ENCODE measurements at regions not wholly inside any gene's neighbourhood (a gene's known extent, or its start where the extent isn't known, plus 50 kb on each side); places are given as distances from the start of the nearest gene placed in this dataset.
A peak's percentile ranks its signal among the peaks of the same experiment; 100 is the strongest.

DNA sequence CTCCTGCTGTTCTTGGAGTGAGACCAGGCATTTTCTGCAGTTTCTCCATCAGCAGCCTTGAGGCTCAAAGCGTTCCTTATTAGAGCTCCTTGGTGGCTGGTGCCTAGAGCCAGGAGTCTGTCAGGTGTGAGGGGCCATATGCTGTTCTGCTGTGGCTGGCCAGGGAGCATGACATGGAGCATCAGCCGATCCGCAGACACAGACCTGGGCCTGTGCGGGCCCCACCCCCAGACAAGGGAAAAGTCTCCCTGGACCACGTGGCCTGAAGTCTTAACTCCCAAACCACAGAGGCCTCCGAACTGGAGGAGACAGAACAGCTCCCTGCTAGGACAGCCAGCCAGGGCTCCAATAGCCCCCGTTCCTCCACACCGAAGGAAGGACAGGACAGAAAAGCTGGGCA is 162.7 kb upstream of the CIBAR2 start:
- no peak overlapping the region for H3K4me2 ChIP-seq (ENCODE audit: low read length)
- H3K4me1 ChIP-seq (ENCODE audit: control insufficient read depth, low read depth, low read length) = no peaks in the 10 kb centered on the region
- no peak overlapping the region for H2BK120ac ChIP-seq (ENCODE audit: low read depth, low read length)
- H3K23ac ChIP-seq (ENCODE audit: low read length) = no peak overlapping the region
- H2AK5ac ChIP-seq (ENCODE audit: low read length) = no peak overlapping the region
- no peaks in the 10 kb centered on the region for H3K79me1 ChIP-seq (ENCODE audit: low read length)
- H3K27ac ChIP-seq (ENCODE audit: low read depth, low read length) = no peak overlapping the region
- H3K79me2 ChIP-seq (ENCODE audit: control insufficient read depth, insufficient read depth, low read length) = no peaks in the 10 kb centered on the region
- no peak overlapping the region for H3K56ac ChIP-seq (ENCODE audit: low read length)
- no peak overlapping the region for H4K8ac ChIP-seq (ENCODE audit: low read depth, low read length)
- H2BK5ac ChIP-seq (ENCODE audit: low read length) = no peak overlapping the region
- no peak overlapping the region for H3K9ac ChIP-seq (ENCODE audit: low read length)
- H3K27me3 ChIP-seq (ENCODE audit: insufficient read depth, low read length, poor library complexity) = no peaks in the 10 kb centered on the region
- WGBS (ENCODE audit: extremely low coverage, insufficient coverage, low lambda C conversion rate) = no CpG with 5 or more reads among the region's 8 CpGs
- DNase-seq = no peak
- no peak overlapping the region for H3K4me3 ChIP-seq (ENCODE audit: low read length)
- H2BK15ac ChIP-seq (replicated peaks; ENCODE audit: low read depth) = no peak overlapping the region
- no peaks in the 10 kb centered on the region for H3K36me3 ChIP-seq (ENCODE audit: control insufficient read depth, insufficient read depth, low read length)
- H3K18ac ChIP-seq (ENCODE audit: low read length) = no peak overlapping the region
- H3K4ac ChIP-seq (ENCODE audit: low read depth, low read length) = no peak overlapping the region
- no peak overlapping the region for H4K5ac ChIP-seq (ENCODE audit: low read length)

GRCh38 chr16:85275533-85276249 is 163.4 kb upstream of the CIBAR2 start:
- Histone ChIP-seq H3K56ac (ENCODE audit: low read length) (no peak overlapping the region), H3K4ac (ENCODE audit: low read depth, low read length) (no peak overlapping the region), H3K4me1 (ENCODE audit: control insufficient read depth, low read depth, low read length) (no peaks in the 10 kb centered on the region), H4K5ac (ENCODE audit: low read length) (no peak overlapping the region), H3K23ac (ENCODE audit: low read length) (no peak overlapping the region), H3K4me2 (ENCODE audit: low read length) (no peak overlapping the region), H2BK120ac (ENCODE audit: low read depth, low read length) (no peak overlapping the region), H4K8ac (ENCODE audit: low read depth, low read length) (no peak overlapping the region), H3K79me1 (ENCODE audit: low read length) (no peaks in the 10 kb centered on the region), H2BK15ac (replicated peaks; ENCODE audit: low read depth) (no peak overlapping the region), H3K9ac (ENCODE audit: low read length) (no peak overlapping the region), H3K27me3 (ENCODE audit: insufficient read depth, low read length, poor library complexity) (no peaks in the 10 kb centered on the region), H3K79me2 (ENCODE audit: control insufficient read depth, insufficient read depth, low read length) (no peaks in the 10 kb centered on the region), H3K18ac (ENCODE audit: low read length) (no peak overlapping the region), H3K27ac (ENCODE audit: low read depth, low read length) (no peak overlapping the region), H3K36me3 (ENCODE audit: control insufficient read depth, insufficient read depth, low read length) (no peaks in the 10 kb centered on the region), H2AK5ac (ENCODE audit: low read length) (no peak overlapping the region), H2BK5ac (ENCODE audit: low read length) (no peak overlapping the region), H3K4me3 (ENCODE audit: low read length) (no peak overlapping the region)
- WGBS (ENCODE audit: extremely low coverage, insufficient coverage, low lambda C conversion rate) = no CpG with 5 or more reads among the region's 16 CpGs
- peak; percentile 70 for DNase-seq

- no peak for DNase-seq
- H2BK15ac ChIP-seq (replicated peaks; ENCODE audit: low read depth) = no peak overlapping the region
- H3K4me1 ChIP-seq (ENCODE audit: control insufficient read depth, low read depth, low read length) = no peaks in the 10 kb centered on the region
- no peak overlapping the region for H4K8ac ChIP-seq (ENCODE audit: low read depth, low read length)
- H3K79me1 ChIP-seq (ENCODE audit: low read length) = no peaks in the 10 kb centered on the region
- no peak overlapping the region for H2BK5ac ChIP-seq (ENCODE audit: low read length)
- no peaks in the 10 kb centered on the region for H3K79me2 ChIP-seq (ENCODE audit: control insufficient read depth, insufficient read depth, low read length)
- H3K18ac ChIP-seq (ENCODE audit: low read length) = no peak overlapping the region
- H4K5ac ChIP-seq (ENCODE audit: low read length) = no peak overlapping the region
- no peak overlapping the region for H3K9ac ChIP-seq (ENCODE audit: low read length)
- H3K27me3 ChIP-seq (ENCODE audit: insufficient read depth, low read length, poor library complexity) = no peaks in the 10 kb centered on the region
- no peak overlapping the region for H3K4me2 ChIP-seq (ENCODE audit: low read length)
- H3K36me3 ChIP-seq (ENCODE audit: control insufficient read depth, insufficient read depth, low read length) = no peaks in the 10 kb centered on the region
- WGBS (ENCODE audit: extremely low coverage, insufficient coverage, low lambda C conversion rate) = no CpG with 5 or more reads among the region's 12 CpGs
- H3K4ac ChIP-seq (ENCODE audit: low read depth, low read length) = no peak overlapping the region
- no peak overlapping the region for H3K56ac ChIP-seq (ENCODE audit: low read length)
- no peak overlapping the region for H2AK5ac ChIP-seq (ENCODE audit: low read length)
- no peak overlapping the region for H2BK120ac ChIP-seq (ENCODE audit: low read depth, low read length)
- H3K23ac ChIP-seq (ENCODE audit: low read length) = no peak overlapping the region
- no peak overlapping the region for H3K4me3 ChIP-seq (ENCODE audit: low read length)
- no peak overlapping the region for H3K27ac ChIP-seq (ENCODE audit: low read depth, low read length)
Observed at GRCh38 chr16:85276258-85276657, 164.0 kb upstream of the CIBAR2 start.

DNA sequence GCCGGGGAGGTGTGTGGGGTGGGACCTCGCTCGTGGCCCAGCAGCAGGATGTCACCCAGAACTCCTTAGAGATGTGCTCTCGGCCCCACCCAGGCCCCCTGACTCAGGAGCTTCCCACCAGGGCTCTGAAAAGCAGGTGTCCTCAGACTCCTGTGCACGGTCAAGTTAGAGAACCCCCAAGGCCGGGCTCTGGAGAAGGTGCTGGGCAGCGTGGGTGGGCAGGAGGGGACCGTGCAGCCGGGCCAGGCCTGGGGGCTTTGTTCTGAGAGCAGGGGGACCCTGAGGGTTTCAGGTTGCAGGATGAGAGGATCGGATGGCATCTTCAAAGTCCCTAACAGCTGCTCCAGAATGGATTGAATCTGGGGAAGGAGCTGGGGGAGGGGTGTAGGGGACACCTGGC is 164.4 kb upstream of the CIBAR2 start:
- no peak for DNase-seq
- Histone ChIP-seq H2AK5ac (ENCODE audit: low read length) (no peak overlapping the region), H2BK5ac (ENCODE audit: low read length) (no peak overlapping the region), H3K4ac (ENCODE audit: low read depth, low read length) (no peak overlapping the region), H3K36me3 (ENCODE audit: control insufficient read depth, insufficient read depth, low read length) (no peaks in the 10 kb centered on the region), H3K18ac (ENCODE audit: low read length) (no peak overlapping the region), H3K27ac (ENCODE audit: low read depth, low read length) (no peak overlapping the region), H3K4me3 (ENCODE audit: low read length) (no peak overlapping the region), H3K23ac (ENCODE audit: low read length) (no peak overlapping the region), H2BK15ac (replicated peaks; ENCODE audit: low read depth) (no peak overlapping the region), H4K5ac (ENCODE audit: low read length) (no peak overlapping the region), H3K4me1 (ENCODE audit: control insufficient read depth, low read depth, low read length) (no peaks in the 10 kb centered on the region), H3K4me2 (ENCODE audit: low read length) (no peak overlapping the region), H3K56ac (ENCODE audit: low read length) (no peak overlapping the region), H3K79me2 (ENCODE audit: control insufficient read depth, insufficient read depth, low read length) (no peaks in the 10 kb centered on the region), H3K9ac (ENCODE audit: low read length) (no peak overlapping the region), H3K27me3 (ENCODE audit: insufficient read depth, low read length, poor library complexity) (no peaks in the 10 kb centered on the region), H2BK120ac (ENCODE audit: low read depth, low read length) (no peak overlapping the region), H3K79me1 (ENCODE audit: low read length) (no peaks in the 10 kb centered on the region), H4K8ac (ENCODE audit: low read depth, low read length) (no peak overlapping the region)
- WGBS (ENCODE audit: extremely low coverage, insufficient coverage, low lambda C conversion rate) = no CpG with 5 or more reads among the region's 10 CpGs

- no peaks in the 10 kb centered on the region for H3K27me3 ChIP-seq (ENCODE audit: insufficient read depth, low read length, poor library complexity)
- H4K8ac ChIP-seq (ENCODE audit: low read depth, low read length) = no peak overlapping the region
- H3K18ac ChIP-seq (ENCODE audit: low read length) = no peak overlapping the region
- no peak overlapping the region for H3K4me2 ChIP-seq (ENCODE audit: low read length)
- H3K4me3 ChIP-seq (ENCODE audit: low read length) = no peak overlapping the region
- H3K9ac ChIP-seq (ENCODE audit: low read length) = no peak overlapping the region
- H3K36me3 ChIP-seq (ENCODE audit: control insufficient read depth, insufficient read depth, low read length) = no peaks in the 10 kb centered on the region
- no peak overlapping the region for H3K23ac ChIP-seq (ENCODE audit: low read length)
- H2BK15ac ChIP-seq (replicated peaks; ENCODE audit: low read depth) = no peak overlapping the region
- no peak overlapping the region for H2BK120ac ChIP-seq (ENCODE audit: low read depth, low read length)
- no peak for DNase-seq
- H4K5ac ChIP-seq (ENCODE audit: low read length) = no peak overlapping the region
- no peak overlapping the region for H3K56ac ChIP-seq (ENCODE audit: low read length)
- no peak overlapping the region for H3K4ac ChIP-seq (ENCODE audit: low read depth, low read length)
- WGBS (ENCODE audit: extremely low coverage, insufficient coverage, low lambda C conversion rate) = no CpG with 5 or more reads among the region's 11 CpGs
- no peak overlapping the region for H2BK5ac ChIP-seq (ENCODE audit: low read length)
- H3K79me2 ChIP-seq (ENCODE audit: control insufficient read depth, insufficient read depth, low read length) = no peaks in the 10 kb centered on the region
- no peaks in the 10 kb centered on the region for H3K4me1 ChIP-seq (ENCODE audit: control insufficient read depth, low read depth, low read length)
- no peaks in the 10 kb centered on the region for H3K79me1 ChIP-seq (ENCODE audit: low read length)
- H2AK5ac ChIP-seq (ENCODE audit: low read length) = no peak overlapping the region
- H3K27ac ChIP-seq (ENCODE audit: low read depth, low read length) = no peak overlapping the region
Observed at GRCh38 chr16:85278839-85279238, 166.6 kb upstream of the CIBAR2 start.

DNA sequence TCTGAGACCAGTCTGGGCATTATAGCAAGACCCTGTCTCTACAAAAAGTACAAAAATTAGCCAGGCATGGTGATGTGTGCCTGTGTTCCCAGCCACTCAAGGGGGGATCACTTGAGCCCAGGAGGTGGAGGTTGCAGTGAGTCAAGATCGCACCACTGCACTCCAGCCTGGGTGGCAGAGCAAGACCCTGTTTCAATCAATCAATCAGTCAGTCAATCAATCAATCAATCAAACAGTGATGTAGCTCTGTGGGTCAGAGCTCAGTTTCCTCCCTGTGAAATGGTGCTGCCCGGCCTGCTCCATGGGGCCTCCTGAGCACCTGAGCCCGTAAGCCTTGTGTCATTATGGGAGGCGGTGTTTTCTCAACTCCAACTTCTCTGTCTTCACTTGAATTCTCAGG is 167.1 kb upstream of the CIBAR2 start:
- no peak overlapping the region for H2BK15ac ChIP-seq (replicated peaks; ENCODE audit: low read depth)
- H3K9ac ChIP-seq (ENCODE audit: low read length) = no peak overlapping the region
- DNase-seq = no peak
- H2BK120ac ChIP-seq (ENCODE audit: low read depth, low read length) = no peak overlapping the region
- no peak overlapping the region for H3K4ac ChIP-seq (ENCODE audit: low read depth, low read length)
- no peaks in the 10 kb centered on the region for H3K27me3 ChIP-seq (ENCODE audit: insufficient read depth, low read length, poor library complexity)
- H2BK5ac ChIP-seq (ENCODE audit: low read length) = no peak overlapping the region
- H3K23ac ChIP-seq (ENCODE audit: low read length) = no peak overlapping the region
- H3K4me3 ChIP-seq (ENCODE audit: low read length) = no peak overlapping the region
- no peaks in the 10 kb centered on the region for H3K79me2 ChIP-seq (ENCODE audit: control insufficient read depth, insufficient read depth, low read length)
- H3K56ac ChIP-seq (ENCODE audit: low read length) = no peak overlapping the region
- H3K27ac ChIP-seq (ENCODE audit: low read depth, low read length) = no peak overlapping the region
- H3K36me3 ChIP-seq (ENCODE audit: control insufficient read depth, insufficient read depth, low read length) = no peaks in the 10 kb centered on the region
- no peaks in the 10 kb centered on the region for H3K4me1 ChIP-seq (ENCODE audit: control insufficient read depth, low read depth, low read length)
- no peak overlapping the region for H3K18ac ChIP-seq (ENCODE audit: low read length)
- H4K8ac ChIP-seq (ENCODE audit: low read depth, low read length) = no peak overlapping the region
- no peak overlapping the region for H2AK5ac ChIP-seq (ENCODE audit: low read length)
- no peak overlapping the region for H3K4me2 ChIP-seq (ENCODE audit: low read length)
- WGBS (ENCODE audit: extremely low coverage, insufficient coverage, low lambda C conversion rate) = no CpG with 5 or more reads among the region's 4 CpGs
- no peaks in the 10 kb centered on the region for H3K79me1 ChIP-seq (ENCODE audit: low read length)
- H4K5ac ChIP-seq (ENCODE audit: low read length) = no peak overlapping the region

Measured in mesendoderm (in vitro differentiated cells).